Esophagus muscularis mucosa (tissue), 4 donors: ENCODE measurements at regions not wholly inside any gene's neighbourhood (a gene's known extent, or its start where the extent isn't known, plus 50 kb on each side); places are given as distances from the start of the nearest gene placed in this dataset.

ENCODE experiments used
- DNase-seq: peaks from one replicate; pipeline ENCODE4 v3.0.0-alpha.2; 2017; ENCODE audit errors: extremely low spot score
- H3K27ac ChIP-seq, 4 donors: fragments of 200-600 bp; sonication (generic); replicated peaks in 1 of 4; 1 replicate in 3 of 4; 2 replicates in 1 of 4; pipeline ENCODE4 v1.5.1; 2016 to 2019; ENCODE audit warnings: mild to moderate bottlenecking in 1 of 4
- H3K27me3 ChIP-seq, 4 donors: fragments of 200-600 bp; sonication (generic); one replicate each; pipeline versions ENCODE4 v1.5.1 to v1.6.0; 2016 to 2019
- H3K36me3 ChIP-seq, 4 donors: fragments of 200-600 bp; sonication (generic); one replicate each; pipeline ENCODE4 v1.5.1; 2016 to 2019
- H3K4me1 ChIP-seq, 4 donors: fragments of 200-600 bp; sonication (generic); one replicate each; pipeline ENCODE4 v1.5.1; 2016 to 2019
- H3K4me3 ChIP-seq, 4 donors: fragments of 200-600 bp; sonication (generic); 1 replicate in 2 of 4; 2 replicates in 2 of 4; pipeline ENCODE4 v1.5.1; 2016 to 2019; ENCODE audit warnings: mild to moderate bottlenecking in 4 of 4, moderate library complexity in 1 of 4
- H3K9me3 ChIP-seq, 4 donors: fragments of 200-600 bp; sonication (generic); 1 replicate in 3 of 4; 2 replicates in 1 of 4; pipeline ENCODE4 v1.5.1; 2016 to 2019
- CTCF ChIP-seq, 3 experiments: fragments of 200-600 bp in 2 of 3; fragments of 450-650 bp in 1 of 3; sonication (generic) in 2 of 3; IDR thresholded peaks; one replicate each; pipeline ENCODE4 v1.5.1; 2017 to 2019; ENCODE audit warnings: antibody characterized with exemption in 3 of 3, mild to moderate bottlenecking in 2 of 3, moderate library complexity in 1 of 3
- EP300 ChIP-seq: sonication (generic); formaldehyde crosslinking; IDR thresholded peaks from one replicate; pipeline ENCODE4 v1.6.1; 2017; ENCODE audit warnings: antibody characterized with exemption
- POLR2A ChIP-seq: fragments of 450-650 bp; IDR thresholded peaks from one replicate; pipeline ENCODE4 v1.6.1; 2017; ENCODE audit warnings: antibody characterized with exemption, moderate library complexity, mild to moderate bottlenecking, low read depth
- POLR2AphosphoS5 ChIP-seq, 2 donors: sonication (generic); formaldehyde crosslinking; IDR thresholded peaks; one replicate each; pipeline ENCODE4 v1.6.1; 2017; ENCODE audit warnings: antibody characterized with exemption in 2 of 2
- WGBS: methylation state at CpG from one replicate; pipeline ENCODE4 v1.1.5; 2018; 5-methylcytosine and 5-hydroxymethylcytosine counted together
- intact Hi-C: fragments of 100-400 bp; cut with DNase I; formaldehyde crosslinking; loops from one replicate; pipeline ENCODE4 v1.15.1; 2023

GRCh38 chr3:117304681-117305080 is 595.1 kb downstream of the TUSC7 start:
- DNase-seq = no peak
- intact Hi-C loops = no loop called here
- no peaks in the 10 kb centered on the region for H3K9me3 ChIP-seq
- H3K27ac ChIP-seq = no peak overlapping the region
- no peaks in the 10 kb centered on the region for H3K36me3 ChIP-seq
- no peaks in the 10 kb centered on the region for H3K4me1 ChIP-seq
- TF ChIP-seq POLR2AphosphoS5 (IDR thresholded peaks at IDR 0.05) = no peak
- no peak for TF ChIP-seq CTCF (IDR thresholded peaks at IDR 0.05)
- TF ChIP-seq POLR2A = no peak
- TF ChIP-seq EP300 = no peak
- no peaks in the 10 kb centered on the region for H3K27me3 ChIP-seq
- H3K4me3 ChIP-seq = no peak overlapping the region
- WGBS = 43% methylated on average over 2 of the region's 2 CpGs

GRCh38 chr3:117305681-117306080 is 596.1 kb downstream of the TUSC7 start:
- no peak overlapping the region for H3K27ac ChIP-seq
- no peaks in the 10 kb centered on the region for H3K27me3 ChIP-seq
- no peak for TF ChIP-seq POLR2A
- TF ChIP-seq CTCF (IDR thresholded peaks at IDR 0.05) = no peak
- TF ChIP-seq EP300 = no peak
- TF ChIP-seq POLR2AphosphoS5 (IDR thresholded peaks at IDR 0.05) = no peak
- WGBS = 80% methylated on average over 1 of the region's 1 CpG
- H3K4me1 ChIP-seq = no peaks in the 10 kb centered on the region
- no peak for DNase-seq
- no peaks in the 10 kb centered on the region for H3K36me3 ChIP-seq
- no peak overlapping the region for H3K4me3 ChIP-seq
- intact Hi-C loops = no loop called here
- no peaks in the 10 kb centered on the region for H3K9me3 ChIP-seq

- intact Hi-C loops = no loop called here
- no peak for TF ChIP-seq POLR2AphosphoS5 (IDR thresholded peaks at IDR 0.05)
- TF ChIP-seq CTCF (IDR thresholded peaks at IDR 0.05) = no peak
- TF ChIP-seq POLR2A = no peak
- no peak for TF ChIP-seq EP300
- H3K27ac ChIP-seq = no peak overlapping the region
- H3K4me1 ChIP-seq = no peaks in the 10 kb centered on the region
- no peaks in the 10 kb centered on the region for H3K27me3 ChIP-seq
- 100% methylated on average over 1 of the region's 1 CpG for WGBS
- DNase-seq = no peak
- H3K4me3 ChIP-seq = no peak overlapping the region
- no peaks in the 10 kb centered on the region for H3K9me3 ChIP-seq
- H3K36me3 ChIP-seq = no peaks in the 10 kb centered on the region
Observed at GRCh38 chr3:117306299-117306698, 596.7 kb downstream of the TUSC7 start.

GRCh38 chr3:117308353-117308752 is 598.8 kb downstream of the TUSC7 start:
- intact Hi-C loops = no loop called here

More at GRCh38 chr3:117308353-117308752, 598.8 kb downstream of the TUSC7 start:
- Histone ChIP-seq H3K9me3 (no peaks in the 10 kb centered on the region), H3K4me3 (no peak overlapping the region), H3K27me3 (no peaks in the 10 kb centered on the region), H3K36me3 (no peaks in the 10 kb centered on the region), H3K4me1 (no peaks in the 10 kb centered on the region), H3K27ac (no peak overlapping the region)
- no peak for DNase-seq
- TF ChIP-seq EP300 (no peak), CTCF (IDR thresholded peaks at IDR 0.05) (no peak), POLR2A (no peak), POLR2AphosphoS5 (IDR thresholded peaks at IDR 0.05) (no peak)
- WGBS = 84% methylated on average over 3 of the region's 3 CpGs
